ENCODE measurements at regions not wholly inside any gene's neighbourhood (a gene's known extent, or its start where the extent isn't known, plus 50 kb on each side); places are given as distances from the start of the nearest gene placed in this dataset.

- no peak for DNase-seq (ENCODE audit: low spot score)
- POLR2A ChIA-PET (ENCODE audit: low non-redundant PET) = no interaction called here
- H3K27ac ChIP-seq = no peak overlapping the region
- CTCF ChIA-PET = interaction anchor here (0.6 kb wide), 1 partner anchor 481 kb away, joined by 3 read pairs; no protein-coding TSS in a partner anchor
- TF ChIP-seq CTCF (conservative IDR thresholded peaks at IDR 0.05; ENCODE audit: low read depth) = no peak
These were observed 834.0 kb downstream of the C4orf33 start for GRCh38 chr4:129929984-129930383.

- no peak overlapping the region for H3K27ac ChIP-seq
- TF ChIP-seq CTCF (conservative IDR thresholded peaks at IDR 0.05; ENCODE audit: low read depth) = no peak
- POLR2A ChIA-PET (ENCODE audit: low non-redundant PET) = no interaction called here
- DNase-seq (ENCODE audit: low spot score) = no peak
- CTCF ChIA-PET = no interaction called here
These were observed 854.3 kb downstream of the C4orf33 start for GRCh38 chr4:129950217-129950616.

- TF ChIP-seq CTCF (conservative IDR thresholded peaks at IDR 0.05; ENCODE audit: low read depth) = no peak
- H3K27ac ChIP-seq = no peak overlapping the region
- DNase-seq (ENCODE audit: low spot score) = no peak
- POLR2A ChIA-PET (ENCODE audit: low non-redundant PET) = no interaction called here
- CTCF ChIA-PET = no interaction called here
These were observed 870.2 kb downstream of the C4orf33 start for GRCh38 chr4:129966175-129966574.

- ChIA-PET CTCF (no interaction called here), POLR2A (ENCODE audit: low non-redundant PET) (no interaction called here)
These were observed 872.4 kb downstream of the C4orf33 start for GRCh38 chr4:129968366-129968765.

GRCh38 chr4:129968778-129969177 is 872.8 kb downstream of the C4orf33 start:
- ChIA-PET CTCF (no interaction called here), POLR2A (ENCODE audit: low non-redundant PET) (no interaction called here)
- TF ChIP-seq CTCF (conservative IDR thresholded peaks at IDR 0.05; ENCODE audit: low read depth) = no peak
- no peak overlapping the region for H3K27ac ChIP-seq
- DNase-seq (ENCODE audit: low spot score) = no peak

More at GRCh38 chr4:129968366-129968765, 872.4 kb downstream of the C4orf33 start:
- DNase-seq (ENCODE audit: low spot score) = no peak
- TF ChIP-seq CTCF (conservative IDR thresholded peaks at IDR 0.05; ENCODE audit: low read depth) = no peak
- no peak overlapping the region for H3K27ac ChIP-seq

- ChIA-PET CTCF (no interaction called here), POLR2A (ENCODE audit: low non-redundant PET) (no interaction called here)
- no peak for DNase-seq (ENCODE audit: low spot score)
- no peak overlapping the region for H3K27ac ChIP-seq
- no peak for TF ChIP-seq CTCF (conservative IDR thresholded peaks at IDR 0.05; ENCODE audit: low read depth)
These were observed 874.8 kb downstream of the C4orf33 start for GRCh38 chr4:129970801-129971200.

- no peak for TF ChIP-seq CTCF (conservative IDR thresholded peaks at IDR 0.05; ENCODE audit: low read depth)
- DNase-seq (ENCODE audit: low spot score) = no peak
- CTCF ChIA-PET = interaction anchor here (0.6 kb wide), 1 partner anchor 304 kb away, joined by 4 read pairs; no protein-coding TSS in a partner anchor
- POLR2A ChIA-PET (ENCODE audit: low non-redundant PET) = no interaction called here
- H3K27ac ChIP-seq = no peak overlapping the region
These were observed 875.5 kb downstream of the C4orf33 start for GRCh38 chr4:129971419-129971818.
